ENCODE measurements at regions not wholly inside any gene's neighbourhood (a gene's known extent, or its start where the extent isn't known, plus 50 kb on each side); places are given as distances from the start of the nearest gene placed in this dataset.
"Not testable (repeated sequence)": the region's sequence is repeated elsewhere in the genome, so short reads cannot be mapped to it uniquely, and the experiment has no call there.

DNA sequence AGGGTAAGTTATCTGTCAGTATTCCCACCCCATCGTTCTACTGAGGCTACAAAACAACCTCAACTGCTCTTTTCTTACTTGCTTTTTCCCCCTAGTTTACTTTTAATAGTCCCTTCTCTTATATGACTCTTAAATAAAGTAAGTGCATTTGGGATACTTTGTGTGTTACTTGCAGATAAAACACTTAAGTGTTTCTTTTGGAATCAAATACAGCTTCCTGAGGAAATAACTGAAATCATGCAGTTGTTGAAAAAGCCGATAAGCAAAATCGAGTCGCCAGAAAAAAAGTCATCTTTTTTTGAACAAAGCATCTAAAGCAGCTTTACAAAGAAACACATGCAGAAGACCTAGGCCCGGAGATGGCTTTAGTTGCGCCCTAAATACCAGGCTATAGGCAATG, 53.5 kb upstream of the EPB41L4A start:
- DNase-seq, result no peak

GRCh38 chr5:112473989-112474388, 54.9 kb upstream of the EPB41L4A start:
- no peak for DNase-seq

DNA sequence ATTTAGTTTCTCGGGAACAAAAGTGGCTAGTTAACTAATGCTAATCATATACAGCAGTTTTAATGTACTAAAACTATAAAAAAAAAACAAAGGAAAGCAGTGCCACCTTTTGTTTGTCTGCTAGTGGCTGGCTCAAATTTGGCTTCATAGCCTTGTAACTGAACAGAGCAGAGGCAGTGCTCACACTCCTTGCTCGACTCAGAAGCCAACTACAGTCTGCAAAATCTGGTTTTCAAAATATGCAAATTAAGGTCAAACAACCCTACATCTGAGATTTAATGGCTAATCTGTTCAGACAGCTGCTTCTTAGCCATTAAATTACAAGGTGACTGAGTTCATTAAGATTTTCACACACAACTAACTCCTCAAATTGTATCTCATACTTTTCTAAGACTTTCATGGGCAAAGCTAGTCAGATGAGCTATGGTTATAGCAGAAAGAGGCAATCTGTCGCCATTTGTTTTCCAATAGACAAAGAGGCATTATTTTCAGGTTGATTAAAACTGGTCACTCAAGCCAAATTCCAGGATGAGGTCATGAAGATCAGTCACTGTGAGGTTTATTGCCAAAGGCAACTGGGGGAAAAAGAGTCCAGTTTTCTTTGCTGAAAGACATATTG, 56.8 kb upstream of the EPB41L4A start:
- DNase-seq, result no peak

- DNase-seq, result no peak
Observed at GRCh38 chr5:112479418-112479817, 60.3 kb upstream of the EPB41L4A start.

- no peak for DNase-seq
Observed at GRCh38 chr5:112480501-112480900, 61.4 kb upstream of the EPB41L4A start.

DNA sequence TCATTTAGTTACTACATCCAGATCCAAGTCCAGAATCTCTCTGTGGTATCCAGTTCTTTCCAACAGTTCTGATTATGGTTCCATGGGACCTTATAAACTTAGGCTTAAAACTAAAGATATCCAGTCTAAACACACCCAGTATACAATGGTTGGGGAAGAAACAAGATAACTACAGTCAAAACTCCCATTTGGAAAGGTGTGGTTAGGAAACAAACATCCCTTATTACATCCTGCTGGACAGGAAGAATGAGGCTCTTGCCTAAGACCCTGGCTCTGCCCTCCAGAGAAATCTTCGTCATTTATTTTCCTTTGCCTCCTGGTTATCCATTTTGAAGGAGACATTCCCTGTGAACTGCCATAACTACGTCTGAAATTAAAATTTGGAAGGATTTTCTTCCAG, 64.6 kb upstream of the EPB41L4A start:
- DNase-seq, result no peak

- DNase-seq, result no peak
Observed at GRCh38 chr5:112485934-112486355, 66.9 kb upstream of the EPB41L4A start.

GRCh38 chr5:112491257-112491656, 72.2 kb upstream of the EPB41L4A start:
- DNase-seq, result no peak

DNA sequence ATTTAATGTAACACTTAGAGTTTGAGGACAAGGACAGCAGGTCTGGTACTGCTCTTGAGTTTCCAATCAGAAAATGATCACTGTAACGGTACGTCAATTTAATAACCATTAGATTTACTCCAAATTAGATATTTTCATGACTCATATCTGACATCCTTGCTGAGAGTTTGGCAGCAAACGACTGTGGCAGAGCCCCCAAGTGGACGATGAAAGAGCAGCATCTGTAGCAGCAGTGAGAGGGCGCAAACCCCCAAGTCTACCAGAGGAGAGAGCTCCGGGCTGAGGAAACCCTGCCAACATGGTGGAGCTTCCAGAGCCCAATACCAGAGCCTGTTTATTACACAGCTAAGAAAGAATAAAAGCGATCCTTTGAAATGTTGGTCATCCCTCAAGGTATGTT, 73.2 kb upstream of the EPB41L4A start:
- no peak for DNase-seq

DNA sequence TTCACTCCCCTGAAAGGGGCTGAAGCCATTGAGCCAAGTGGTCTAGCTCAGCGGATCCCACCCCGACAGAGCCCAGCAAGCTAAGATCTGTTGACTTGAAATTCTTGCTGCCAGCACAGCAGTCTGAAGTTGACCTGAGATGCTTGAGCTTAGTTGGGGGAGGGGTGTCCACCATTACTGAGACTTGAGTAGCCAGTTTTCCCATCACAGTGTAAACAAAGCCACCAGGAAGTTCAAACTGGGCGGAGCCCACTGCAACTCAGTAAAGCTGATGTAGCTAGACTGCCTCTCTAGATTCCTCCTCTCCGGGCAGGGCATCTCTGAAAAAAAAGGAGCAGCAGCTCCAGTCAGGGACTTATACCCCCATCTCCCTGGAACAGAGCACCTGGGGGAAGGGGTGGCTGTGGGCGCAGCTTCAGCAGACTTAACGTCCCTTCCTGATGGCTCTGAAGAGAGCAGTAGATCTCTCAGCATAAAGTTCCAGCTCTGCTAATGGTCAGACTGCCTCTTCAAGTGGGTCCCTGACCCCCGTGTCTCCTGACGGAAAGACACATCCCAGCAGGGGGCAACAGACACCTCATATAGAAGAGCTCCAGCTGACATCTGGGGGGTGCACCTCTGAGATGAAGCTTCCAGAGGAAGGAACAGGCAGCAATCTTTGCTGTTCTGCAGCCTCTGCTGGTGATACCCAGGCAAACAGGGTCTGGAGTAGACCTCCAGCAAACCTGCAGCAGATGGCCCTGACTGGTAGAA, 84.8 kb upstream of the EPB41L4A start:
- not testable (repeated sequence) for DNase-seq

GRCh38 chr5:112509097-112509496, 90.0 kb upstream of the EPB41L4A start:
- DNase-seq, result not testable (repeated sequence)

- DNase-seq, result no peak
Observed at GRCh38 chr5:112511920-112512319, 92.8 kb upstream of the EPB41L4A start.

DNA sequence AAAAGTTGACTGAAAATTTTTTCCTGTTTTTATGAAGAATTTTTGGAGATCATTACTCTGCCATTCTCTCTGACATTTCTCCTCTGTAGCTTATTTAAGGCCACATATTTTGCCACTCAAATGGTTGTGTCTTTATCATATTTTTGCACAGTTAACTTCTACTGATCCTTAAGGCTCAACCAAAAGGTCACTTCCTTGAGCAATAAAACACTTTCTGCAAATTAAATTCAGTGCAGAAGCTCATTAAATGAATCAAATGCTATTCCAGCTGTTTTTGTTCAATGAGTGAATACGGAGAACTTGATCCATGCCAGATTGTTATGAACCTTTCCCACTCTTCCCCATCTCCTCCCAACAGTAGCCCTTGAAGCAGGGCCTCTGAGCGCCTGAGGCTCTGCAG, 93.8 kb upstream of the EPB41L4A start:
- DNase-seq, result no peak

GRCh38 chr5:112514111-112514510, 95.0 kb upstream of the EPB41L4A start:
- no peak for DNase-seq

DNA sequence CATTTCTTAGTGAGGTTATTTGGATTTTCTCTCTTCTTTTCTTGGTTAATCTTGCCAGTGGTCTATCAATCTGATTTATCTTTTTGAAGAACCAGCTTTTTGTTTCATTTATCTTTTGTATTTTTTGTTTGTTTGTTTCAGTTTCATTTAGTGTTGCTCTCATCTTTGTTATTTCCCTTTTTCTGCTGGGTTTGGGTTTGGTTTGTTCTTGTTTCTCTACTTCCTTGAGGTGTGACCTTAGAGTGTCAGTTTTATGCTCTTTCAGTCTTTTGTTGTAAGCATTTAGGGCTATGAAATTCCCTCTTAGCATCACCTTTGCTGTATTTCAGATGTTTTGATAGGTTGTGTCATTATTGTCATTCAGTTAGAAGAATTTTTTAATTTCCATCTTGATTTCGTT, 101.4 kb upstream of the EPB41L4A start:
- not testable (repeated sequence) for DNase-seq

- not testable (repeated sequence) for DNase-seq
Observed at GRCh38 chr5:112522891-112523673, 104.0 kb upstream of the EPB41L4A start.

GRCh38 chr5:112523674-112524263, 104.7 kb upstream of the EPB41L4A start:
- not testable (repeated sequence) for DNase-seq

GRCh38 chr5:112525217-112525616, 106.1 kb upstream of the EPB41L4A start:
- no peak for DNase-seq

- DNase-seq, result no peak
Observed at GRCh38 chr5:112528928-112529327, 109.9 kb upstream of the EPB41L4A start.

GRCh38 chr5:112529525-112529924, 110.4 kb upstream of the EPB41L4A start:
- DNase-seq, result no peak

- no peak for DNase-seq
Observed at GRCh38 chr5:112532654-112533360, 113.7 kb upstream of the EPB41L4A start.

DNA sequence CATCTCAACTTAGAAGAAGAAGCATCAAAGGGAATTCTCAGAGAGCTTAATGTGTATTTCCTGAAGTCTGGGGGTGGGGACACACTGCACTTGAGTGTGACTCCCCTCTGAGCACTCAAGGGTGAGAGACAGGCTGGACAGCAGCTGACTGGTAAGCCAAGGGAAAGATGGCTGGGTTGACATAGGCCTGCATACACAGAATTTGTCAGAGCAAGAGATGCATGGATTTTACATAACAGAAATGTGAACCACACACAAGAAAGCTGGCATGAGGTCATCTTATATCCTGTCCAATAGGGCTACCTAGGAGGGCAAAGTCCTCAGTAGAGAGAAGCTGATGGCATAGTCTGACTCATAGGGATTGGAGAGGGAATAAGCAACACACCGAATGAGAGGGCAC, 114.3 kb upstream of the EPB41L4A start:
- no peak for DNase-seq

DNA sequence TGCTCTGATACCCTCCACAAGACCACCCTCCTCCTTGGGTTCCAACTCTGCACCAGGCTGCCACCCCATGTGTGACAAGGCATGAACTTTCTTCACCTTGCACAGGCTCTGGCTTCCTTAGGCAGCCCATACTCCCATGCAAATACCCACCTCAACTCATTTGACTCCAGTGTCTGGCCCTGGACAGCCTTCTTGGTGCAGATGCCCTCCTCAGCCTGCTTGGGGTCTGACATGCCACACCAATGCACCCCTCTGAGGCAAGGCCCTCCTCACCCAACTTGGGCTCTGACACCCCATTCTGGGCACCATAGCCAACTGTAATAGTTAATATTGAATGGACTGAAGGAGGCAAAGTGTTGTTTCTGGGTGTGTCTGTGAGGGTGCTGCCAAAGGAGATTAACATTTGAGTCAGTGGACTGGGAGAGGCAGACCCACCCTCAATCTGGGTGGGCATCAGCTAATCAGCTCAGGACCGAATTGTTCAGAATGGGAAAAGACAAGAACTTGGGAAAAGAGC, 115.0 kb upstream of the EPB41L4A start:
- DNase-seq, result no peak
